GM21423 (cell line): ENCODE measurements at regions not wholly inside any gene's neighbourhood (a gene's known extent, or its start where the extent isn't known, plus 50 kb on each side); places are given as distances from the start of the nearest gene placed in this dataset.

Experiments used
- ATAC-seq: cut with Tn5 transposase; IDR thresholded peaks from one replicate; pipeline ENCODE4 v1.9.1; 2021; ENCODE audit warnings: mild to moderate bottlenecking, moderate library complexity; ENCODE audit not compliant: unreplicated experiment

DNA sequence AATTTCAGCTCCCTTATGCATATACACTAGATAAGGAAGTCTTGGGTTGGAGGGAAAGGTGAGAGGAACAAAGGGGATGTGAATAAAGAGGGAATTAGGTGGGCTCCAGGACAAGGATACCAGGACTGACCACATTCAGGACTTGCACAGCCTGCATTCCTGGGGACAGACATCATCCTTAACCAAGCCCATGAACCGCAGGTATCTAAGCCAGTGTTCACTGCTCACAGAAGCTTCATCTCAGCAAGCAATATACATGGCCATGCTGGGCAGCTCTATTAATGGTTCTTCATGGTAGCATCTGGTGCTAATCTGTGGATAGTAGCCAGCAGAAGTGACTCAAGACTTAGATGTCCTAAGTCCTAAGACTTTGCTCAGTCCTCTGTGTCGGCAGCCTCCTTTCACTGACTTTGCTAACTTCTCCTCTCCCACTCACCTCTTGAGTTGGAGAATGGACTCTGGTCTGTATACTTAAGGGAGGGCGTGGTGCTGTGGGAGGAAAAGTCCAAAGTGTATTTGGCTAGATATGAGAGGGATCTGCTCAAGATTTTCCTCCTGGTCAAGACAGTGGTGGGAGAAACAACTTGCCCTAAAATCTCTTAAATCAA is 136.1 kb downstream of the ASCL1 start:
- no peak for ATAC-seq

DNA sequence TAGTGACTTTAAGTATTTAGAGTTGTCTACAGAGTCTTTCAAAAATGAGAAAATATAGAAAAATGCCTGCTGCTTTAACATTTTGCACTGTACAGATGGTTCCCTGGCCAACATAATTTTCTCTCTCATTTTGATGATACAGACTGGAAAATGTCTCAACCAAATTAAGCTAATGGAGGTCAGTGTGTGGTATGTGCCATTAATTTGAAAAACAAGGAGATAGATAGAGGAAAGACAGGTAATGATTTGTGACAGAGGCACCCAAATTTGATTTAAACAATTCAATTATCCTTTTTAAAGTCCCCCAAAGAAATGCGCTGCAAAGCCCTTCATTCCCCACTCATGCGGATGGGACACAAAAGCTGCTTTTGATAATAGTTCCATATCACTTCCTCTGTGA is 140.0 kb downstream of the ASCL1 start:
- ATAC-seq = no peak

DNA sequence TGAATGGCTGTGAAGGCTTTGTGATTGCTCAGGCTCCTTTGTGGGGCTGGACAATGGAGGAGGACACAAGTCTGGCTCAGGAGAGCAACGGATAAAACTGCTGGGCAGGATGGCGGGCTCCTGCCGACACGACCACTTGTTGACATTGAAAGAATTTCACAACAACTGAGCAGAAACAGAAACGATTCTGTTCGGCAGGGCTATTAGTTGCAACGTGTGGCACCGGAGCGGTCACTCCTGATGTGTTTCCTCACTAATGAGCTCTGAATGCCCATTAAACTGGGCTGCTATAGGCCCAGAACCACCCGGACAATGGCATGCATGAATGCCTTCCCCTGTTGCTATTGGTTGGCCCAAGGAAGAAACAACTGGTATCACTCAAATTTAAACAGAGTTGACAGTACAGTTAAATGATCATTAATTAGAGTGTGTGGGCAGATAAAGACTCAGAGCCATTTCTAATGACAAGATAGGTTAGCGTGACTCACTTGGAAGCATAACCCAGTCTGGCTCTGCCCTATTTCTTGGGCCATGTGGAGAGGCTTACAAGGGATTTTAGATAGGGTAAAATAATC is 142.9 kb downstream of the ASCL1 start:
- ATAC-seq = no peak

DNA sequence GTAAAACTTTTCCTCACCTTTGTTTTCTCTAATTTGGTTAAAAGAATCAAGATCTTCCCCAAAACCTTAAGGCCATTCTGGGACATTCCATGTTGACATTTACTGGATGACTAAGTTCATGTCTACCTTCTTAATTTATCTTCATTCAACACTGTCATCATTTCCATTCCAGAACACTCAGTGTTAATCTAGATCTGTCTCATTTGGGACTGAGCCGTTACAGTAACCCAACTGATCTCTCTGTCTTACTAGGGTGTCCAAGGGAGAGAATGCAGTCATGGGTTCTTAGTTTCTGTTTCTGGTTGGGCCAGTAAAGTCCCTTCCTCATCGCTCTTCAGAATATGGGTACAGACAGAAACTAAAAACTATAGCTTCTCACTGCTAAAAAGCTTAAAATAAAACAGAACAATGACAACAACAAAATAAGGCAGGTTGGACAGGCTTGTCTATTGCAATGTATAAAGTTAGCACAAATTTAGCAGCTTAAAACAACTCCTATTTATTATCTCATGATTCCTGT is 144.8 kb downstream of the ASCL1 start:
- no peak for ATAC-seq

DNA sequence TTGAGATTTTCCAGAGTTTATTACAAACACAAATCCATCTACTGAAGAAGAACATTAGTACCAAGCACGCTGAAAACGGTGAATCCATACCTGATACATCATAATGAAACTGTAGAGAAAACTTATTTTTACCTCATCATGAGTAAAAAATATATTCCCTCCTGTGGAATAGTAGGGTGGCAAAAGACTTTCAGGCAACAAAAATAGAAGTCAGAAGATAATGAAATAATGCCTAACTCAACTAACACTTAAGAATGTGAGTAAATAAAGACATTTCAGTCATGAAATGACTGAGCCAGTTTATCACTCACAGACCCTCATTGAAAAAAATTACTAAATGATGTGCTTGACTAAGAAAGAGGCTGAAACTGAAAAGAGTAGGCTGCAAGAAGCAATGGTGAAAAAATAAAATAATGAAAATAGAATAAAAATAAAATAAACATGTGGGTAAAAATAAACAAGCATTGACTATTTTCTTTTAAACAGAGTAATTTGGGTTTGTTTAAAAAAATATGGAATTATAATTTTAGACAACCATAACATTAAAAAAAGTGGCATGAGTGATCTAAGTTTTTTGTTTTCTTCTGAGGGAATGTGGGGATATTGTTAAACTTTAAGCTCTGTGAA is 148.6 kb downstream of the ASCL1 start:
- peak; percentile 68 for ATAC-seq

DNA sequence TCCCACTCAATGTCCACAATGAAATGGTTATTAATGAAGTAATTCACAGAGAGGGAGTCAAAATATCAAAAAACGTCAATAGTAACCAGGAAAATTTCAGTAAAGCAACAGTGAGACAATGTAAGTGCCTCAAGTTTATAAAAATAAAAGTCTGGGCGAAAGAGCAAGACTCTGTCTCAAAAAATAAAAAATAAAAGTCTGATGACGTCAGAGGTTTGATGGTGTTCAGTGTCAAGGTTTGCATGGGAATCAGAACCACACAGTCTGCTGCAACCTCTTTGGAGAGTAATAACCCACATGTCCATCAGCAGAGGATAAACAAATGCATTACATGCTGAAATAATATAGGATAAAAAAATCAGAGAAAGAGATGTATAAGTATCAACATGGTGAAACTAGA is 152.4 kb downstream of the ASCL1 start:
- no peak for ATAC-seq

DNA sequence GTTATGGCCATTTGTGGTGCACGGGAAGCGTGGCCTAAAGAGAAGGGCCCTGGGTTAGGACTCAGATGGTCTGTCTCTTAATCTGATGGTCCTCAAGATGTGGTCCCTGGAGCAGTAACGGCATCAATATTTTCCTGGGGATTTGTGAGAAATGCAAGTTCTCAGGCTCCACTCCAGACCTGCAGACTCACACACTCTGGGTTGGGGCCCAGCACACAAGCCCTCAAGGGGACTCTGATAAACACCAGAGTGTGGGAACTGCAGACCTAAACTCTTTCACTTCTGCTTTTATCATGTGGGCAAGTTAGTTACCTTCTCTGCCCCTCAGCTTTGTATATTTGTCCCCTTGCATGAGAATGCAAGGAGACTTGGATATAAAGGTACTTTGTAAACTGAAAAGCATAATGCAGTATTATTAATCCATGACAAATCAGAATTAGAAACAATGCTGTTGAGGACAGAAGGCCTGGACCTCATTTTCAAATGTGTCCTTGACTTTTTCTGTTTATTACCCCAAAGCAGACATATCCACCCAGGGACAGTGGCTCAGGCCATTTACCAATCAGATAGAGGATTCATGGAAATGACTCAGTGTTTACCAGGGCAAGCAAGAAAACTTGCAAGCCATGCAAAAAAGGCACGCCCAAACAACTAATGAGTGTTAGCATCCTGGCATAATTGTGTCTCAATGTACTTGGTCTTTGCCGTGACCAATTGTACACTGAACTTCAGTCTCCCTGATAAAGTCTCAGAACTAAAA is 157.0 kb downstream of the ASCL1 start:
- ATAC-seq = peak; percentile 98

DNA sequence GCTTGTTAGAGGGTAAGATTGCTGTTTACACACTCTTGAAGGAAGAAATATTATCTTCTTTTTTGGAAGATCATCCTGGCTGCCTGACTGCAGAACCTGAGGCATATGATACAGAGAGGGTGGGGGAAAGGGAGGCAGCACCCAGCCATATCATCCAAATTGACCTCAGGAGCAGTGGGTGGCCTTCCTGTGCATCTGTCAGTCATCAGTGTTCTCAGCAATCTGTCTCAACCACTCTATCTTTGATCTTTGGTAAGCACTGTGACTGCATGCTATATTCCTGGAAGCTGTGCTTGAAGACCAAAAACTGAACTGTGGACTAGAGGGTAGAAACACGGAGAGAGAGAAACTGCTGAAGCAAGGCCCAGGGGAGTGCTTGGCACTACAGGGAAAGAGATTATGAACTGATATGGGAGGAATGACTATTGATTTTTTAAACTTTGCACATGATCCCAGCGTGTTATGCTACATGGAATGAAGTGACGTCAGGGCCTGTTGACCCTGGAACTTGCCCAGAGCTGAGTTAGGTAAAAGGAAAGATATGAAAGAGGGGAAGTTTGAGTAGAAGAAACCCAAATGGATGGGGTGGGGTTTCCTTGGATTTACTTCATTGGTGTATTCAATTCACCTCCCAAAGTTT is 171.5 kb downstream of the ASCL1 start:
- ATAC-seq = no peak

DNA sequence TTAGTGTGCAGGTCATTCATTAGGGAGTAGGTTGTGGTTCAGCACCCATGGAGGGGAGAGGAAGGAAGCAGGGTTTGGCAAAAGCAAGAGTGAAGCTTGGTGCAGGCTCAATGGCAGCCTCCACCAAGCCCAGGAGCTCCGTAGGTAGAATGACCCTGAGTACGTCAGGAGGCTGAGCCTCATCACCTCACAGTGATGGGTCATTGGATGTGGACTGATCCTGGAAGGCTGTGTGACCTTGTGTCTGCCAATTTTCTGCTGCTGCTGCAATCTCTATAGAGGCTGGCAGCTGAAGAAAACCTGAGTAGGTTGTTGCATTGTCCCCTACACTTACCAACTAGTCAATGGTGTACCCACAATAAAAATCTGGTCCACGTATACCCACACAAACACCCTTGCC is 173.1 kb downstream of the ASCL1 start:
- ATAC-seq = no peak

DNA sequence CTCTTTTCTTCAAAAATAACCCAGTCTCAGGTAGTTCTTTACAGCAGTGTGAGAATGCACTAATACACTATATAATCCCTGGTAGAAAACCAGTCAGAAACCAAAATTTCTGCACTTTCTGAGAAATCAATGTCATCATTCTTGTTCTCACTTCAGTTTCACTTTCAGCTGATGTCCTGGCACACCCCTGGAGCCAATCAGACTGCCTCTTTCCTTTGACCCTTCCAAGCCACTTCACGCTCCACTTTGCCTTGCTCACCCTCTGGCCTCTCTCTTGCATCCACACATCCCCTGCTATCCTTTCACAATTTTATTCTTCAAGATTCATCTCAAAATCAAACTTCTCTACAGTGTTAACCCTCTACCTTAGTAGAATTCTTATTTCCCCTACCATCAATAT is 181.1 kb downstream of the ASCL1 start:
- no peak for ATAC-seq

DNA sequence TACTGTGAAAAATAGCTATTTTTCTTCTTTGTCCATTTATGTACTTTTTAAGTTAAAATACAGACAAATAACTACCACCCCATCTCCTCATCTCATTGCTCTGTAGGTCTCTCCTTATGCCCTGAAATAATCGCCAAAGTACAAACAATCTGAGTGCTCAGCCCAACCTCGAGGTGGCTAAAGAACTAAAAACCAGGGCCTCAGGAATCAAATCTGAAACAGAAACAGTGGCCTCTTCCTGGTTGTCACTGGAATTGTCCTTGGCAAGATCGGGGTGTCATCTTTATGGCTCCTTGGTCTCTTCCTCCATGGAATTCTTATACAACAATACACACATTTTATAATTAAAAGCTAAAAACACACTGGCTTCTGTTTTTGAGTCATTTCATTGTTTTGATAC is 182.4 kb downstream of the ASCL1 start:
- ATAC-seq = no peak

DNA sequence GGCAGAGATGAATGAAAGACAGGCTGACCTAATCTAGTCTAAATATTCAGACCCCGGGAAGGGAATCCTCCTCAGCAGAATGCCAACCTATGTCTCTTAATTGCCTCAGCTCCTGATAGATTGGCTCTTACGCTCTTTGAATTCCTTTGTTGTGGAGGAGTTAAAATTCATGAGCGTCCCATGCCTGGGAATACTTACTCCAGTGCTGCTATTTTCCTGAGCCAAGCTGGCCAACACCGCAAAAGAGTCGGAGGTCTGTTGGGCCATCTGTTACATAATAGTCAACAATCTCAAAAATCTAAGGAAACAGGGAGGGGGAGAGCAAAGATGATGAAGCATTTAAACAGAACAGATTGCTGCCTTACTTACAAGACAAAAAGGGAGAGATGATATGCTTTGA is 182.8 kb downstream of the ASCL1 start:
- no peak for ATAC-seq

DNA sequence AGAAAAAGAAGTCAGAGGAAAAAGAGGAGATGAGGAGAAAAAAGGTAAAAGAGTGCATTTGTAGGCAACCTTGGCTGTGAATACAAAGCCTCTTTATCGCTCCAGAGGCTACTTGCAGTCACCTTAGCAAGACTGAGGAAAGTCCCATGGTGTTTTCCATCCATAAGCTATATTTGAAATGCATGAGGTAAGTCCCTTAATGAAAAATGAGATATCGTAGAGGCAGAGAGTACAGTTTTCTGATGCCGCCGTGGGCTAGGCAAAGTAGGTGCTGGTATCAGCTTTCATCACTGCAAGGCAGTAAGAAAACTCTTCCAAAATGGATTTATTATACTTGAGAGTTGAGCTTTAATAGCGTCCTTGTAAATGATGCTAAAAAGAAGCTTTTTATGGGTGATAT is 186.8 kb downstream of the ASCL1 start:
- ATAC-seq = no peak

DNA sequence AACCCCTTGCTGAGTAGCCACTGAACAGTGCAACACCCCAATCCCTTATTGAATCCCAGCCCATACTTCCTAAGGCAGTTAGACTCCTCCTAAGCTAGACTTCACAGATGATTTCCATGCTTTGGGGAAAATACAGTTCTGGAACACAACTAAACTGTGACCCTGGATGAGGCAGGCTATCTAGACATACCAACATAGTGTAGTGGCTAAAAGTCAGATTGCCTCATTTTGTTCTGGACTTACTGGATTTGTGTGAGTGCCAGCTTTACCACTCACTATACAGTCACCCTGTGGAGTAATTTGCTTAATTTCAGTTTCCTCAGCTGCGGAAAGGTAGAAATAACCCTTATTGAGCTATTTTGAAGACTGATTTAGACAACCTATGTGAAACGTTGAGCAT is 203.1 kb downstream of the ASCL1 start:
- no peak for ATAC-seq

DNA sequence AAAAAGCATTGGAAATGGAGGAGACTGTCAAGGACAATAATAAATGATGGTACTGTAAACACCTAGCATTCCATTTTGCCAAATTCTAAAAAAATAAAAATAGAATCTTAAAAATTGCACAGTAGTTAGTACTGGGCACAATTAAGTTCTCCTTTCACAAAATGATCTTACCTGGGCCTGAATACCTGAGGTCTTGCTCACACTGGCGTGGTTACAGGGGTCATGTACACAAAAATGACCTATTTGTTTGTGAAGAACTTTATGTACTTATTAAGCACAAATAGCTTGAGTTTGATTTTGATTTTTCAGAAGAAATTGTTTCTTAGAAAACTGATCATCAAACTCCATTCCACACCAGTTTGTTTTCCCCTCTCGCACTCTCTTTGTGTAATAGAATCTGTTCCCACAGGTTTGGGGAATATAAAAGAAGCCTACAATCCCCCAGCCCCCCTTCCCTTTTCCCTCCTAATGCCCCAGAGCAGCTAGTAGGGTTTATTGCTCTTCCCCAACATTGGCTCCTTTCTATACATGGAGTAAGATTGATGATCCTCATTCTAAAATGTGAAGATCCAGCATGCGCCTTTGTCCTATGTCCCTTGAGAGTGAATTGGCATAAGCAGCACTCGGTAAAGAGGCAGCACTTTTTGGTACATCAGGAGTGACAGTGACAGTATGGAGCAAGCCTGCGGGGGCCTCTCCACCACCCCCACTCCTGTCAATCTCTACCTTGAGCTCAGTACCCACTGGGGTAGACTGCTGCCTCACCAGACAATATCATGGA is 204.3 kb downstream of the ASCL1 start:
- no peak for ATAC-seq

DNA sequence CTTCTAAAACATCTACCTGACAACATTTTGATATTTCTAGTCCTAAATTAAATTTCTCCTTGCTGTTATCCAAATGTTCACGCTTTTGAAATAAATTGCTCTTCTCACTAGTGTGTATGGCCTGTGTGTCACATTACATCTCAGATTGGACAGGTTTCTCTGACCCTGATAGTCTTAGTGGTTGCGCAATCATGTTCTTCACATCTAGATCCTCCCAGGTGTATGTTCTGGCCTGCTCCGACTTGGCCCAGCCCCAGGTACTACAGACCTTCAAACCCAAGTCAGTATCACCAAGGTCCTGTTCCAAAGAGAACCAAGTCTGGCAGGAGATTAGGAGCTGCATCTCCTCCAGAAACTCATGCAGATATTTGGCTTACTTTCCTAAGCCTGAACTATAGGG is 209.5 kb downstream of the ASCL1 start:
- no peak for ATAC-seq

DNA sequence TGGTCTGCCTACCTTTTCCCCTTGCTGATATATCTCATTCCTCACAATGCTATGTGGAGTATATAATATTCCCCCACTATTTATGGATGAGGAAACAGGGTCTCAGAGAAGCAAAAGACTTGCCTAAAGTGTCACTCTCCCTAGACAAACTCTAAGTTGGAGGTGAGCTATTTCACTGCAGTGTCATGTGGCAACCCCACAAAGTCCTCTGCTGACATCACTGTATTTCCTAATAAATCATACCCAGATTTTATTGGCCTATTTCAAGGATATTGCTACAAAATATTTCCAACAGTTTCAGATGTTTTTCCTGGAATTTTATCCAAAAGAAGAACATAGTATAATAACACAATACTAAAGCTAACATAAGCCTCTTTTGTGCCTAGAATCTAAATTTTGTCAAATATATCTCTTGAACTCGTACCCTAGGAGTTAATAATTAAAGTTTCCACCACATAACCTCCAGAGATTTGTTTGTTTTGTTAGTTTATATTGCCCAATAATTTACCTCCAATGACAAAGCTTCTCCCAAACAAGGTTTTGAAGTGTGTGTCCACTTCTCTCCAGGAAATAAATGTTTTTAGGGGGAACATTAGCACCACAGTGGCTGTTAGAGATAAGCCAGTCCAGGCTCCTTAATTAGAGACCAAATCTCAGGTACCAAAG is 215.1 kb downstream of the ASCL1 start:
- no peak for ATAC-seq

DNA sequence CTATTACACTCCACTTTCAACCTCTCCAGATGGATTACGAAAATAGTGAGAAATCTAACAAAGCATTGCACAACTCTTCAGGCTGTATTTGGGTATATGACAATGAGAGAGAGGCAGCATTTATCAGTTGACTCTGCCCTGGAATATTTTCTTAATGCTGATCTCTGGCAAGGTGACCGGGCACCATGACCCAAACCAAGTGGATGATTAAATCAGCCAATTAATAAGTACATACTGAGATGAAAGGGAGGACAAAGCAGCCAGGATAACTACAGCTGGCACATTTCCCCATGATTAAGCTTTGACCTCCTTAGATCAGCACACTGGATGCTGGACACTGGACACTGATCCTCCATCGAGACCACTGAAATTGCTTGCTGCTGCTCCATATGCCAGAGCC is 218.2 kb downstream of the ASCL1 start:
- ATAC-seq = no peak

DNA sequence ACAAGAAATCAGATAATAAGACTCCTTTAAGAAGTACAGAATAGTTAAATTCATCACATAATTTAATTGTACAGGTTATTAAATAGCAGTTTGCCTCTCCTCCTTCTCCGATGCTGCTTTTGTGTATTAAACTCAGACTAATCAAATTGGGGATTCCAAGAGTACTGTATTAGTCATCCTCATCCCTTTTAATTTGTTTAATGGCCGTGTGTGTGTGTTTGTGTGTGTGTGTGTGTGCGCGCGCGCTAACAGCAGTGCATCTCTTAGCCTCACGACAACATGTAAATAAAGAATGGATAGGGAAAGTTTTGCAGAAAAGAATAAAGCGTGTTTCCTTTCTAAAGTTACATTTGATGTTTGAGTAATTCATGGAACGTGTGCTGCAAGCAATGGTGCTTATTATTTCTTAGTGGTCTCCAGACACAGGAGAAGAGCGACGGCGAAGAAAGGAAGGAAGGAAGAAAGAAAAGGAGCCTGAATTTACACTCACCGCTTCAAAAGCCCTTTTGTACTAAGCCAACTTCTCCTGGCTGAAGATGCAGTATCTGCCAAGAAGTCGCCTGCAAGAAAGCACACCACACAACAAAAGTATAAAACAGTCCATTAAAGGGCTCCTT is 220.3 kb downstream of the ASCL1 start:
- ATAC-seq = no peak
